ENCODE measurements at regions not wholly inside any gene's neighbourhood (a gene's known extent, or its start where the extent isn't known, plus 50 kb on each side); places are given as distances from the start of the nearest gene placed in this dataset.
"Not testable (repeated sequence)": the region's sequence is repeated elsewhere in the genome, so short reads cannot be mapped to it uniquely, and the experiment has no call there.

GRCh38 chrX:77046180-77046810 lies 400.9 kb upstream of the FGF16 start:
- 3% methylated on average over 29 of the region's 29 CpGs for WGBS

DNA sequence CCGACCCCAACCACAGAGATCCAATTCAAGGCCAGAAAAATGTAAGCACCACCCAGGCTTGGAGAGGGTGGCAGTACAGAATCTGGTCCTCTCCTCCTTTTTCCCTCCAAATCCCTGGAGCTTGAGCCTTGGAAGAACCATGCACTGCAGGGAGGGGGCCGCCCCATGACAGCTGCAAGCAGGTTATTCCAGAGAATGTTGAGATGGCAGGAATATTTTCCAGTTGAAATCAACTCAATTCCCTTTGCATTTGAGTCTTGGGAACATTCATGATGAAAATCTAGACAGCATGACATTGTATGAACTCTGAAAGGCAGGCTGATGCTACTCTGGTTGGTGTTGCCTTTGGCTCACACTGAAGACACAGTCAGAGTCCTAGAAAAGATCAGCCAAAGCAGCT lies 386.6 kb upstream of the FGF16 start:
- Histone ChIP-seq H3K36me3 (ENCODE audit: insufficient read depth) (no peaks in the 10 kb centered on the region), H3K27ac (ENCODE audit: low read depth) (no peak overlapping the region), H3K4me1 (ENCODE audit: insufficient read depth) (no peaks in the 10 kb centered on the region), H3K4me3 (ENCODE audit: low read depth, low read length) (no peak overlapping the region)
- WGBS, result 93% methylated on average over 2 of the region's 2 CpGs
- DNase-seq (ENCODE audit: extremely low spot score), result no peak

More at GRCh38 chrX:77046180-77046810, 400.9 kb upstream of the FGF16 start:
- H3K4me1 ChIP-seq (ENCODE audit: insufficient read depth); DNase-seq (ENCODE audit: extremely low spot score); H3K27ac ChIP-seq (ENCODE audit: low read depth); H3K36me3 ChIP-seq (ENCODE audit: insufficient read depth); H3K4me3 ChIP-seq (ENCODE audit: low read depth, low read length): not testable (repeated sequence)

- H3K4me3 ChIP-seq (ENCODE audit: low read depth, low read length), result no peak overlapping the region
- DNase-seq (ENCODE audit: extremely low spot score), result no peak
These were observed 386.2 kb upstream of the FGF16 start for GRCh38 chrX:77061022-77061421.

GRCh38 chrX:77061545-77061944 lies 385.6 kb upstream of the FGF16 start:
- no peak for DNase-seq (ENCODE audit: extremely low spot score)
- Histone ChIP-seq H3K27ac (ENCODE audit: low read depth) (no peak overlapping the region), H3K4me1 (ENCODE audit: insufficient read depth) (no peaks in the 10 kb centered on the region), H3K4me3 (ENCODE audit: low read depth, low read length) (no peak overlapping the region), H3K36me3 (ENCODE audit: insufficient read depth) (no peaks in the 10 kb centered on the region)
- WGBS, result 69% methylated on average over 3 of the region's 3 CpGs

More at GRCh38 chrX:77061022-77061421, 386.2 kb upstream of the FGF16 start:
- no peaks in the 10 kb centered on the region for H3K4me1 ChIP-seq (ENCODE audit: insufficient read depth)
- no peak overlapping the region for H3K27ac ChIP-seq (ENCODE audit: low read depth)
- no peaks in the 10 kb centered on the region for H3K36me3 ChIP-seq (ENCODE audit: insufficient read depth)

GRCh38 chrX:77065896-77066295 lies 381.3 kb upstream of the FGF16 start:
- Histone ChIP-seq H3K4me3 (ENCODE audit: low read depth, low read length) (no peak overlapping the region), H3K36me3 (ENCODE audit: insufficient read depth) (no peaks in the 10 kb centered on the region), H3K4me1 (ENCODE audit: insufficient read depth) (no peaks in the 10 kb centered on the region), H3K27ac (ENCODE audit: low read depth) (no peak overlapping the region)
- no peak for DNase-seq (ENCODE audit: extremely low spot score)
- 82% methylated on average over 11 of the region's 11 CpGs for WGBS

DNA sequence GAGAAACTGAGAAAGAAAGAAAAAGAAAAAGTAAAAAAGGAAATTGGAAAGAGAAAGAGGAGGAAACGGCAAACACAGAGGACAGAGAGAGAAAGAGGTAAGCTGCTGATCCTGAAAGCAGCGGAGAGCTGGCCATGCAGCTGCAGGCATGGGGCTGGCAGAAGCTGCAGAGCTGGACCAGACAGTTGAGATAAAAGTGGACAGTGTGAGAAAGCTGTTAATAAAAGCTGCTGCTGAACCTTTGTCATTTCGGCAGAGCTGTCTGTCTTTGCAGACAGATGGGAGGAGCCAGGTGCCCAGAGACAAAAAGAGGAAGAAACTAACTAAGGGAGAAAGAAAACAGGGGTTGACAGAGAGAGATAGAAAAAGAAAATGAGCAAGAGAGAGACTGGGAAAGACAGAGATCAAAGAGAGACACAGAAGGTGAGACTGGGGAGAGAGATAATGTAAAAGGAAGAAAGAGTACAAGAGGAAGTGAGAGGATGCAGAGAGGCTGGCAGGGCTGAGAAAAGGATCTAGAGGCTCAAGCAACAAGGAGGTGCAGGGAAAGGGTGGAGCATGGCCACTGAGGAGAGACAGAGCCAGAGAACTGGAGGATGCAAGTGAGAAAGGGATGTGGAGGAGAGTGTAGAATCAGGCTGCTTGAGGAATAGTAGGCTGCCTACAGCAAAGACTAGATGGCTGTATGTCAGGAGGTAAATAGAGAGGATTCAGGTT lies 376.8 kb upstream of the FGF16 start:
- 12% methylated on average over 3 of the region's 3 CpGs for WGBS
- no peaks in the 10 kb centered on the region for H3K4me1 ChIP-seq (ENCODE audit: insufficient read depth)
- H3K27ac ChIP-seq (ENCODE audit: low read depth), result no peak overlapping the region
- no peak for DNase-seq (ENCODE audit: extremely low spot score)
- H3K4me3 ChIP-seq (ENCODE audit: low read depth, low read length), result no peak overlapping the region
- H3K36me3 ChIP-seq (ENCODE audit: insufficient read depth), result no peaks in the 10 kb centered on the region

DNA sequence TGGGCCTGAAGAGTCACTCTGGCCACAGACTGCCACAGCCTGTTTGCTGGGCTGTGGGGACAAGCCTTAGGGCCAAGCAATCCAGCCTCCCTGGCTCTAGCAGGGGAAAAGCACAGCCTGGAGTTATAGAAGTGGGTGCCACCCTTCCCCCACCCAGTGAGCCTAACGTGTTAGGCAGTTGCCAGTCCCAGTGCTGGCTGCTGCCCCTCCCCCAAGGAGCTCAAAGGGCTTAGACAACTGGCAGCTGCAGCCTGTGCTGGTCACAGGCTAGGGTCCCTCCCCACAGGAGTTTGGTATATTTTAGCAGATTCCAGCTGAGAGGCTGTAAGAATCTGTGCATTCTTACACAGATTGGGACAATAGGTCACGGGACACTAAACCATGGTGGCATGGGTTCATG lies 370.3 kb upstream of the FGF16 start:
- Histone ChIP-seq H3K4me3 (ENCODE audit: low read depth, low read length) (no peak overlapping the region), H3K4me1 (ENCODE audit: insufficient read depth) (no peaks in the 10 kb centered on the region), H3K27ac (ENCODE audit: low read depth) (no peak overlapping the region), H3K36me3 (ENCODE audit: insufficient read depth) (no peaks in the 10 kb centered on the region)
- DNase-seq (ENCODE audit: extremely low spot score), result no peak
- 44% methylated on average over 2 of the region's 2 CpGs for WGBS

DNA sequence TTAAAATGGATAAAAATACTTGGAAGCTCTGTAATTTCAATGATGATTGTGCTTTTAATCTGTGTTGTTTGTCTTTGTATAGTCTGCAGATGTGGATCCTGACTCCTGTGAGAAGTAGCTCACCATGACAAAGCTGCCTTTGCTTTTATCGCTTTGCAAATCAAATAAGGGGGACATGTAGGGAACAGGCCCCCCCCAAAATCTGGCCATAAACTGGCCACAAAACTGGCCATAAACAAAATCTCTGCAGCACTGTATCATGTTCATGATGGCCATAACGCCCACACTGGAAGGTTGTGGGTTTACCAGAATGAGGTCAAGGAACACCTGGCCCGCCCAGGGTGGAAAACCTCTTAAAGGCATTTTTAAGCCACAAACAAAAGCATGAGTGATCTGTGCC lies 366.0 kb upstream of the FGF16 start:
- H3K4me3 ChIP-seq (ENCODE audit: low read depth, low read length); H3K4me1 ChIP-seq (ENCODE audit: insufficient read depth); H3K27ac ChIP-seq (ENCODE audit: low read depth); H3K36me3 ChIP-seq (ENCODE audit: insufficient read depth); DNase-seq (ENCODE audit: extremely low spot score): not testable (repeated sequence)
- WGBS, result 56% methylated on average over 3 of the region's 3 CpGs

DNA sequence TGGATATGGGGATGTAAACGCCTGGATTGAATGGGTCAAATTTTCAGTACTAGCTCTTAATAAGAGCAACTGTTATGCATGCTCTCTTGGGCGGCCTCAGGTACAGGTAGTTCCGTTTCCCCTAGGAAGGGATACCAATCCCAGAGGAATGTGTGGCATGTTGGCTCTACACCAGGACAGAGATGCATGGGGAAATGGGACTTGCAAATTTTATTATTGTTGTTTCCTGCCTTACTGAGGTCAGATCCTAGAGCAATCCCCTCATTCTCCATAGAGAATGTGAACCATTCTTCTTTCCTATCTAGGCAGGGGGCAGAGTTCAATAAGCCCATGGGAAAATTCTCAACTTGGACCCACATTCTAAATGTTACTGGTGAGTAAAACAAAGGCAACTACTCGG lies 361.8 kb upstream of the FGF16 start:
- WGBS, result 81% methylated on average over 4 of the region's 4 CpGs

DNA sequence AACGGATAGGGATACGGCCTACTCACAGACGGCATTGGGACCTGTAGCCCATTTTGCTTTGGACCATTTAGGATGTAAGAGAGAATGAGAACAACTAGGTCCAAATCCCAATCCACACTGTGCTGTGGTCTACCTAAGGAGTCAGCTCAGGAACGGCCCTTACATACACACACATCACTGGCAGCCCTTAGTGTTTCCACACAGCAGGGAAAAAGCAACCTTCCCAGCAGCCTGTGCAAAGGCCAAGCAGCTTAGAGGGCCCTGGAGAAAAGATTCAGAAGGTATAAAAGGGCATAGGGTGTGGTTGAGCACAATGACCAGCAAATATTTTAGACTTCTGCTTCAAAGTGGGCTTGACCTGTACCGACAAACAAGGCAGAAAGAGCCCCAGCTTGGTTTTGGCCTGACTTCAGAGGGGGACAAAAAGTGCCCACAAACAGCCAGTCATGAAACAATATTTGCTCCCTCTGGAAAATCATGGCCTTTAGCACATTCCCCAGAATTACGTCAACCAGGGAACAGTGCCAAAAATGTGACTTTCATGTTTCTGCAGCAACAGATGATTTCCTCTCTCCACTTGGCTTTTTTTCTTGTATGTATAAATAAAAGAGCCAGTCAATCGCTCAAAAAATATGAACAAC lies 359.5 kb upstream of the FGF16 start:
- Histone ChIP-seq H3K36me3 (ENCODE audit: insufficient read depth) (no peaks in the 10 kb centered on the region), H3K4me1 (ENCODE audit: insufficient read depth) (no peaks in the 10 kb centered on the region), H3K4me3 (ENCODE audit: low read depth, low read length) (no peak overlapping the region), H3K27ac (ENCODE audit: low read depth) (no peak overlapping the region)
- 47% methylated on average over 7 of the region's 7 CpGs for WGBS
- peak; percentile 39 for DNase-seq (ENCODE audit: extremely low spot score)

More for the DNA sequence above, 361.8 kb upstream of the FGF16 start:
- H3K36me3 ChIP-seq (ENCODE audit: insufficient read depth), result no peaks in the 10 kb centered on the region
- DNase-seq (ENCODE audit: extremely low spot score), result no peak
- no peaks in the 10 kb centered on the region for H3K4me1 ChIP-seq (ENCODE audit: insufficient read depth)
- no peak overlapping the region for H3K4me3 ChIP-seq (ENCODE audit: low read depth, low read length)
- no peak overlapping the region for H3K27ac ChIP-seq (ENCODE audit: low read depth)

DNA sequence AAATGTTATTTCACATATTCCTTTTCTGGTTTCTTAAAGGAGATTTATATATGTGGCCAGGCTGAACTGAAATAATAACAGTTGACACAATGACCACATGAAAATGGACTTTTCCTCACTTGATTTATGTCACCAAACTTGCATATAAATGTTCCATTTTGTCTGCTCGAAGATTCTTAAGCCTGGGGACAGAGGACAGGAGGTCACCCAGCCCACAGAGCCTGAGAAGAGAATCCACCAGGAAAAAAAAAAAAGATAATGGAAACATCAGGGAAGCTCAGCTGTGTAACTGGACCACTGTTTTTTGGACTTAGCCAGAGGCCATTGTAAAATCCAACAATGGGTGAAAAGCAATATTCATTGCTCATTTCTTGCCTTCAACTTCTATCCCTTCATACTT lies 359.0 kb upstream of the FGF16 start:
- no peak for DNase-seq (ENCODE audit: extremely low spot score)
- Histone ChIP-seq H3K4me1 (ENCODE audit: insufficient read depth) (no peaks in the 10 kb centered on the region), H3K4me3 (ENCODE audit: low read depth, low read length) (no peak overlapping the region), H3K27ac (ENCODE audit: low read depth) (no peak overlapping the region), H3K36me3 (ENCODE audit: insufficient read depth) (no peaks in the 10 kb centered on the region)
- WGBS, result 3% methylated on average over 1 of the region's 1 CpG

- Histone ChIP-seq H3K27ac (ENCODE audit: low read depth) (no peak overlapping the region), H3K4me3 (ENCODE audit: low read depth, low read length) (no peak overlapping the region), H3K4me1 (ENCODE audit: insufficient read depth) (no peaks in the 10 kb centered on the region), H3K36me3 (ENCODE audit: insufficient read depth) (no peaks in the 10 kb centered on the region)
- DNase-seq (ENCODE audit: extremely low spot score), result no peak
- 86% methylated on average over 1 of the region's 1 CpG for WGBS
These were observed 332.7 kb upstream of the FGF16 start for GRCh38 chrX:77114501-77114900.

- Histone ChIP-seq H3K27ac (ENCODE audit: low read depth) (no peak overlapping the region), H3K4me1 (ENCODE audit: insufficient read depth) (no peaks in the 10 kb centered on the region), H3K36me3 (ENCODE audit: insufficient read depth) (no peaks in the 10 kb centered on the region), H3K4me3 (ENCODE audit: low read depth, low read length) (no peak overlapping the region)
- DNase-seq (ENCODE audit: extremely low spot score), result no peak
- 84% methylated on average over 2 of the region's 2 CpGs for WGBS
These were observed 328.5 kb upstream of the FGF16 start for GRCh38 chrX:77118686-77119085.

DNA sequence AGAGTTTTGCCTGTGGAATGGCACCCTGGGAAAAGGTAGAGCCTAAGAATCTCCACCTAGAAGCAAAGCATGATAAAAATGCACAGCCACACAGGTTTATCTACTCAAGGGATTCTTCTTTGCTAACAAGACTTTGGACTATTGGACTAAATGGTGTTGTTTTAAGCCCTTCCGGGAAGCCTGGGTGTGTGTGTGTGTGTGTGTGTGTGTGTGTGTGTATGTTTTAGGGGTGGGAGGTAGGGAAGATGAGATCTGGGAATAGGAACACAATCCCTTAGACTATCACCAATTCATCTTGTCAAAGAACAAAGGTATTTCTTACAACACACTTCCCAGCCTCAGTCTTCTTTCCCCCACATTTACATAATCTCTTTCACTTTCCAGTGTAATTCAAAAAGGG lies 327.5 kb upstream of the FGF16 start:
- 75% methylated on average over 1 of the region's 1 CpG for WGBS
- no peak overlapping the region for H3K27ac ChIP-seq (ENCODE audit: low read depth)
- DNase-seq (ENCODE audit: extremely low spot score), result no peak

More for the DNA sequence above, 327.5 kb upstream of the FGF16 start:
- Histone ChIP-seq H3K4me3 (ENCODE audit: low read depth, low read length) (no peak overlapping the region), H3K36me3 (ENCODE audit: insufficient read depth) (no peaks in the 10 kb centered on the region), H3K4me1 (ENCODE audit: insufficient read depth) (no peaks in the 10 kb centered on the region)
